ENCODE measurements at regions not wholly inside any gene's neighbourhood (a gene's known extent, or its start where the extent isn't known, plus 50 kb on each side); places are given as distances from the start of the nearest gene placed in this dataset.

GRCh38 chr21:28268685-28269084 is 724.0 kb downstream of the LTN1 start:
- TF ChIP-seq, protein P1, sequence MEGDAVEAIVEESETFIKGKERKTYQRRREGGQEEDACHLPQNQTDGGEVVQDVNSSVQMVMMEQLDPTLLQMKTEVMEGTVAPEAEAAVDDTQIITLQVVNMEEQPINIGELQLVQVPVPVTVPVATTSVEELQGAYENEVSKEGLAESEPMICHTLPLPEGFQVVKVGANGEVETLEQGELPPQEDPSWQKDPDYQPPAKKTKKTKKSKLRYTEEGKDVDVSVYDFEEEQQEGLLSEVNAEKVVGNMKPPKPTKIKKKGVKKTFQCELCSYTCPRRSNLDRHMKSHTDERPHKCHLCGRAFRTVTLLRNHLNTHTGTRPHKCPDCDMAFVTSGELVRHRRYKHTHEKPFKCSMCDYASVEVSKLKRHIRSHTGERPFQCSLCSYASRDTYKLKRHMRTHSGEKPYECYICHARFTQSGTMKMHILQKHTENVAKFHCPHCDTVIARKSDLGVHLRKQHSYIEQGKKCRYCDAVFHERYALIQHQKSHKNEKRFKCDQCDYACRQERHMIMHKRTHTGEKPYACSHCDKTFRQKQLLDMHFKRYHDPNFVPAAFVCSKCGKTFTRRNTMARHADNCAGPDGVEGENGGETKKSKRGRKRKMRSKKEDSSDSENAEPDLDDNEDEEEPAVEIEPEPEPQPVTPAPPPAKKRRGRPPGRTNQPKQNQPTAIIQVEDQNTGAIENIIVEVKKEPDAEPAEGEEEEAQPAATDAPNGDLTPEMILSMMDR (IDR thresholded peaks at IDR 0.05) = no peak
- TF ChIP-seq EP300 (IDR thresholded peaks at IDR 0.05; ENCODE audit: low read depth) = no peak

Data from transverse colon (tissue), 3 donors.